GM13977 (cell line): ENCODE measurements at regions not wholly inside any gene's neighbourhood (a gene's known extent, or its start where the extent isn't known, plus 50 kb on each side); places are given as distances from the start of the nearest gene placed in this dataset.

ENCODE experiments used
- DNase-seq: peaks from one replicate; pipeline ENCODE4 v3.0.0; 2012; ENCODE audit warnings: low spot score
- in situ Hi-C: fragments of 300-500 bp; cut with MboI; formaldehyde crosslinking; loops from one replicate; pipeline ENCODE4 v1.12.0; 2022; ENCODE audit warnings: low sequenced_read_pairs, low pct_unique_long_range_greater_than_20kb, mixed read lengths, inconsistent platforms; ENCODE audit not compliant: unreplicated experiment
- TF ChIP-seq, protein P1 (sequence below): IDR thresholded peaks from 2 replicates; pipeline ENCODE4 v1.5.1; 2012; ENCODE audit warnings: mild to moderate bottlenecking, control low read depth; ENCODE audit not compliant: insufficient read depth; ENCODE audit errors: extremely low read depth, missing control alignments

DNA sequence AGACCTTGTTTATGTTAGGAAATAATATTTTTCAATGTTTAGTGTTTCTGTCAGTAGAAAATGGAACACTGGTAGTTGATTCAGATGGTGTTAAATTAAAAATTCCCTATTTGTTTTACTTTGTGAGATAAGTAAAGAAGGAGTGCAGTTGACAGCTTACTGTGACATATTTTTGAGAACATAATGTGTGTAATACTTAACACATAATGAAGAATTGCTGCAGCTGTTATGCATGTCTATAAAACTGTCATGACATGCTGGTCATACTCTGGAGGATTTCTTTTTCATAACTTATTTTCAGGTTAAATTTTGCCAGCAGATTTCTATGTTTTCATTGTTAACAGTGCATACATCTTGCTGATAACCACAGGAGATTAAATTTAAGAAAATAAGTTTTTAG is 296.1 kb downstream of the CTH start:
- in situ Hi-C loops: no loop called here
- TF ChIP-seq, protein P1, sequence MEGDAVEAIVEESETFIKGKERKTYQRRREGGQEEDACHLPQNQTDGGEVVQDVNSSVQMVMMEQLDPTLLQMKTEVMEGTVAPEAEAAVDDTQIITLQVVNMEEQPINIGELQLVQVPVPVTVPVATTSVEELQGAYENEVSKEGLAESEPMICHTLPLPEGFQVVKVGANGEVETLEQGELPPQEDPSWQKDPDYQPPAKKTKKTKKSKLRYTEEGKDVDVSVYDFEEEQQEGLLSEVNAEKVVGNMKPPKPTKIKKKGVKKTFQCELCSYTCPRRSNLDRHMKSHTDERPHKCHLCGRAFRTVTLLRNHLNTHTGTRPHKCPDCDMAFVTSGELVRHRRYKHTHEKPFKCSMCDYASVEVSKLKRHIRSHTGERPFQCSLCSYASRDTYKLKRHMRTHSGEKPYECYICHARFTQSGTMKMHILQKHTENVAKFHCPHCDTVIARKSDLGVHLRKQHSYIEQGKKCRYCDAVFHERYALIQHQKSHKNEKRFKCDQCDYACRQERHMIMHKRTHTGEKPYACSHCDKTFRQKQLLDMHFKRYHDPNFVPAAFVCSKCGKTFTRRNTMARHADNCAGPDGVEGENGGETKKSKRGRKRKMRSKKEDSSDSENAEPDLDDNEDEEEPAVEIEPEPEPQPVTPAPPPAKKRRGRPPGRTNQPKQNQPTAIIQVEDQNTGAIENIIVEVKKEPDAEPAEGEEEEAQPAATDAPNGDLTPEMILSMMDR: no peak
- no peak for DNase-seq

DNA sequence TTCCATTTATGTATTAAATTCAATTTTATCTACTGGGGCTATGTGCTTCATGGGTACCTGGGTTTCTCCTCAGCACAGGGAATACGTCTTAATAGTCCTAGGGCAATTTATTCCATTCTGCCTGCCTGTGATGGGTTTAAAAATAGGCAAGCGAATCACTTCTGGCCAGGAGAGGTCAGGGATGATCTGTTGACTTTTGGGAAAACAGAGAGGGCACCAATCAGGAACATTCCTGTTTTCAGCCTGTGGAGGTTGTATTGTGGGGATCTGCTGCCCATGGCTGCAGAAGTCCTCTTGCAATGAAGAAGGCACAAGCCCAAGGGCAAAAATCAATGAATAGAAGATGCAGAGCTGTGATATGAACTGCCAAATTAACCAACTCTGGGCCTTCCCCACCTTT is 303.1 kb downstream of the CTH start:
- in situ Hi-C loops: no loop called here
- TF ChIP-seq, protein P1: no peak
- DNase-seq: no peak

DNA sequence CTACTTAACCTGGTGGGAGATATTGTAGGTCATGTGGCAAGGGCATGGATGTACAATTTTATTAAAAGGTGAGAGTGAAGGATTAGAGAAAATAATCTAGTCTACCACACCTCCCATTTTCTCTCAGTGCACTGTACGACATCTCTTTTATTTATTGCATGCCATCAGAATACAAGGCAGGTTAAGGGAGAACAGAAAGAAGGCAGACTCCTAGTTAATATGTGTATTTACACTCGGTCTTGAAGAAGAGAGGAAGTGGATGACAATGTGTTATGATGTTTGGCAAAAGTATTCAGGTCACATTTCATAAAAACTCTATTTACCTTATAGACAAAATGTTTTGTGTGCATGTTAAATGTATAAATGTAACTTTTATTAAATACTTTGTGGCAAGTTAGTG is 306.1 kb downstream of the CTH start:
- in situ Hi-C loops: no loop called here
- TF ChIP-seq, protein P1: no peak
- DNase-seq: no peak

DNA sequence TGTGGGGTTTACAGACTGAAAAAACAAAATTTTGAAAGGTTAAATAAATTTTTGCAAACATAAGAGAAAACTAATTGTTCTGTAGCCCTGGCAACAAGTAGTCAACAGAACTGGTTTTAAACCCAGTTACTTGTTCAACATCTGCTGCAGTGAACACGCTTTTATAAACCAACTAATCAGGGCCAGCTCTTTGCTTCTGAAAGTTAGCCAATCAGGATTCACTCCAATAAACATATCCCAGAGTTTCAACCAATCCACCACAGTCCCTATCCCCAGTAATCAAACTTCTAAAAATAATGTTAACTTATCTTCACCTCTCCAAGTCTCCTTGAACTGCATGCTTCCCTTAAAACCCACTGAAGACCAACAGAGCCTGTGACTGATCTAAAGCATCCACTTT is 306.6 kb downstream of the CTH start:
- in situ Hi-C loops: no loop called here
- DNase-seq: no peak
- TF ChIP-seq, protein P1: no peak

DNA sequence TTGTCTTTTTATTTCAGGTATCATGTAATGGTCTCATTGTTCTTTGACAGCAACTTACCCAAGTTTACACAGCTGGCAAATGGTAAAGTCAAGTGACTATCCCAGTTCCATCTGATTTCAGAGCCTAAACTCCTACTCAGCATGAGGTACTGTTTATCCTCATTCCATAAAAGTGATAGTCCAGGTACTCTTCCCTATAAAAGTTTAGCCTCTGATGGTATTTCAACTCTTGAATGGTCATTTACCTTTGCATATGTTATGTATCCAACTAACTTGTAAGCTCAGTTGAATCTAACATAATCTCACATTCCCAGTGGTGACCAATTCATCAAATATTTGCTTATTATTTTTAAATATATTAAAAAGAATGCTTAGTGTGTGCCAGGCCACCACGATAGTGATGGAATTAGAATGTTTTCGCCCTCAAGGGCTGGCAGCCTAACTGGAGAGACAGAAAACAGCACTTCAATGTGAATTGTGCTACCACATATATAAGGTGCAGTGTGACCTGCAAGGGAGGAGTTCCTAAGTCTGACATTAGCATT is 307.1 kb downstream of the CTH start:
- TF ChIP-seq, protein P1: no peak
- in situ Hi-C loops: no loop called here
- DNase-seq: no peak

DNA sequence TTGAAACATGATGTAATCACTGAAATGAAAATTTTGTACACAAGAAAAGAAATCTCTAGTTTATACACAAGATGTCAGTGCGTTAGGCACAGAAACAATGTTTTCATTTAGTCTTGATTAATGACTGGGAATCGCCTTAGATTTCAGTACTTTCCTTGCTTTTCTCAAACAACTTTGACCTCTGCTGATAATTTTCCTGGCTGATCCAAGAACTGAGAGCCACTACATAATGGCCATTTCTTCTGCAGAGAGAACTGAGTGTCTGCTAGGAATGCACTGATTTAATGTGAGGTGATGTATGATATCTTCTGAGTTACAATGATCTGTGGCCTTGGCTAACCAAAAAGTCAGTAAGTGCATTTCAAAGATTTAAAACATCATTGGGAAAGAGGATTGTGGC is 308.1 kb downstream of the CTH start:
- TF ChIP-seq, protein P1: no peak
- no peak for DNase-seq
- in situ Hi-C loops: no loop called here

DNA sequence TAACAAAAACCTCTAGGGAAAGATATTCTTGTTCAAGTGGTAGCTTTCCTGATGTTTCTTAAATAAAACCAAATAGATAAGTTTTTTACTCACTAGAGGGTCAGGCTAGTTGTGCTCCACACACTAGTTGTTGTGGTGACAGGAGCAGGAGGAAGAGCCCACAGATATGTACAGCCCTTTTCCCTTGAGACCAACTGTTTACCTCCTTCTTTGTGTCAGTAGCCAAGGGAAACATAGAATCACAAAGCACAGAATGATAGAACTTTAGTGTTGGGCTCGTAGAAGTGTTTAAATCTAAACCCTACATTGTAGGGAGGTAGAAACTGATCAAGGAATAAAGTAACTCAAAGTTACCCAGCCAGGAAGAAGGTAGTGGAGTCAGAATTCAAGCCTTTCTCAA is 309.0 kb downstream of the CTH start:
- TF ChIP-seq, protein P1: no peak
- in situ Hi-C loops: no loop called here
- no peak for DNase-seq
